ENCODE measurements at regions not wholly inside any gene's neighbourhood (a gene's known extent, or its start where the extent isn't known, plus 50 kb on each side); places are given as distances from the start of the nearest gene placed in this dataset.

GRCh38 chr5:65084795-65085515 is 316.2 kb downstream of the CWC27 start:
- Histone ChIP-seq H3K36me3 (ENCODE audit: control insufficient read depth in 4 of 4, insufficient read depth in 3 of 4, low read depth in 1 of 4, low read length in 3 of 4) (no peaks in the 10 kb centered on the region), H3K9ac (ENCODE audit: low read depth in 1 of 2, low read length in 2 of 2) (no peak overlapping the region), H3K4me1 (ENCODE audit: control insufficient read depth in 4 of 4, insufficient read depth in 4 of 4, low read length in 3 of 4) (no peaks in the 10 kb centered on the region), H3K27me3 (ENCODE audit: control insufficient read depth in 4 of 4, insufficient read depth in 4 of 4, low read length in 3 of 4) (no peaks in the 10 kb centered on the region), H3K27ac (ENCODE audit: low read depth in 1 of 2, low read length in 2 of 2) (no peak overlapping the region), H3K4me3 (ENCODE audit: low read depth in 1 of 3, low read length in 3 of 3) (no peak overlapping the region), H3K9me3 (ENCODE audit: control insufficient read depth in 4 of 4, low read length in 3 of 4) (no peaks in the 10 kb centered on the region)
- DNase-seq (ENCODE audit: low spot score) = no peak
- TF ChIP-seq TAF1 (conservative IDR thresholded peaks at IDR 0.05) (no peak), ZBTB33 (IDR thresholded peaks at IDR 0.05) (no peak), HNF4G (IDR thresholded peaks at IDR 0.05) (no peak), FOXA2 (IDR thresholded peaks at IDR 0.05) (no peak), NR2F2 (IDR thresholded peaks at IDR 0.05) (no peak), JUND (IDR thresholded peaks at IDR 0.05) (no peak)
- WGBS = 97% methylated on average over 3 of the region's 3 CpGs

- DNase-seq (ENCODE audit: low spot score) = no peak
Observed at GRCh38 chr5:65085516-65085850, 316.8 kb downstream of the CWC27 start.

More at GRCh38 chr5:65085516-65085850, 316.8 kb downstream of the CWC27 start:
- Histone ChIP-seq H3K36me3 (ENCODE audit: control insufficient read depth in 4 of 4, insufficient read depth in 3 of 4, low read depth in 1 of 4, low read length in 3 of 4) (no peaks in the 10 kb centered on the region), H3K27me3 (ENCODE audit: control insufficient read depth in 4 of 4, insufficient read depth in 4 of 4, low read length in 3 of 4) (no peaks in the 10 kb centered on the region), H3K27ac (ENCODE audit: low read depth in 1 of 2, low read length in 2 of 2) (no peak overlapping the region), H3K4me3 (ENCODE audit: low read depth in 1 of 3, low read length in 3 of 3) (no peak overlapping the region), H3K9ac (ENCODE audit: low read depth in 1 of 2, low read length in 2 of 2) (no peak overlapping the region), H3K9me3 (ENCODE audit: control insufficient read depth in 4 of 4, low read length in 3 of 4) (no peaks in the 10 kb centered on the region), H3K4me1 (ENCODE audit: control insufficient read depth in 4 of 4, insufficient read depth in 4 of 4, low read length in 3 of 4) (no peaks in the 10 kb centered on the region)
- TF ChIP-seq REST (IDR thresholded peaks at IDR 0.05) = no peak
- no peak for TF ChIP-seq ATF3 (IDR thresholded peaks at IDR 0.05)
- TF ChIP-seq FOXA2 (IDR thresholded peaks at IDR 0.05) = no peak
- TF ChIP-seq FOXA1 (IDR thresholded peaks at IDR 0.05) = no peak
- TF ChIP-seq EGR1 (IDR thresholded peaks at IDR 0.05; ENCODE audit: low read depth in 2 of 2) = no peak
- TF ChIP-seq ZBTB33 (IDR thresholded peaks at IDR 0.05) = no peak
- TF ChIP-seq TAF1 (conservative IDR thresholded peaks at IDR 0.05) = no peak
- TF ChIP-seq CTCF (IDR thresholded peaks at IDR 0.05; ENCODE audit: low read depth, low read length, missing input control) = no peak
- no peak for TF ChIP-seq RAD21 (IDR thresholded peaks at IDR 0.05)
- no peak for TF ChIP-seq JUND (IDR thresholded peaks at IDR 0.05)
- no peak for TF ChIP-seq HNF4A (conservative IDR thresholded peaks at IDR 0.05)
- TF ChIP-seq GABPA (IDR thresholded peaks at IDR 0.05 in 1 of 2, conservative IDR thresholded peaks at IDR 0.05 in 1 of 2) = no peak
- no peak for TF ChIP-seq SP1 (IDR thresholded peaks at IDR 0.05)
- no peak for TF ChIP-seq RXRA (IDR thresholded peaks at IDR 0.05)
- no peak for TF ChIP-seq MAX (IDR thresholded peaks at IDR 0.05)
- TF ChIP-seq HNF4G (IDR thresholded peaks at IDR 0.05) = no peak
- TF ChIP-seq YY1 (IDR thresholded peaks at IDR 0.05) = no peak
- no peak for TF ChIP-seq NR2F2 (IDR thresholded peaks at IDR 0.05)
- WGBS = 95% methylated on average over 1 of the region's 1 CpG

Data from liver (tissue), 8 donors.